ENCODE measurements at regions not wholly inside any gene's neighbourhood (a gene's known extent, or its start where the extent isn't known, plus 50 kb on each side); places are given as distances from the start of the nearest gene placed in this dataset.

DNA sequence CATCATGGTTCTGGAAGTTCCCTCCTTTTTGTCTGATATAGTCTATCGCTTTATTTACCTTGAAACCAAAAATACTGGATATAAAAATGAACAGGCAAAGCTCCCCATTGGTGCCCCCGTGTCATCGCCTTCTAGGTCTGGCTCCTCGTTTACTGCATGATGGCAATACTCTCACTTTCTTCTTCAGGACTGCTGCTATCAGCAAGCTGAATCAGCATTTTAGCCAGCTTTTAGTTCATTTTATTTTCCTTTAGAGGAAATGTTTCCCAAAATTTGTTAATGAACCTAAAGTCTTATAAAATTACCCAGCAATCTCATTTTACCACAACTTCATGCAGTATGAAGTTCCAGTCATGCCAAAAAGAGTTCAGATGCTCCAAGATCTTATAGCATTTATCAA, 80.5 kb downstream of the ZIC3 start:
- Mint-ChIP-seq H3K4me1 (no peaks in the 10 kb centered on the region), H3K27me3 (no peaks in the 10 kb centered on the region), H3K9me3 (ENCODE audit: low read depth) (no peaks in the 10 kb centered on the region), H3K36me3 (no peaks in the 10 kb centered on the region), H3K4me3 (no peak overlapping the region), H3K27ac (no peak overlapping the region)
- CTCF ChIA-PET: no interaction called here
- DNase-seq (no peak), ATAC-seq (no peak)

DNA sequence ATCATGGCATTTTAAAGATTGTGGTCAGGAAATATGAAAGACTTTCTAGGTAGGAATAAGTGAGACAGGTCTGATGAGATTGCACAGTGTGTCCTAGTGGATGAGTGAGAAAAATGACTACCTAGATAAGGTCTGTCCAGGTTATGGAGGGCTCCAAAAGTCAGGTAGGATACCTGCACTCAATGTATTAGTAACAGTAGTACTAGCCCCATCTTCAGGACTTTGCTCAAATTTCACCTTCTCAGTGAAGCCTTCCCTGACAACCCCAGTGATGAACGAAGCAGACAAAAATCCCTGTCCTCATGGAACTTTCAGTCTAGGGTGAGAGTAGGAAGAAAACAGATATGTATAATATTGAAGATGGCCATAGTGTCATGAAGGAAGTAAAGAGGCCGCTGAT, 85.7 kb downstream of the ZIC3 start:
- no peak for ATAC-seq
- no peaks in the 10 kb centered on the region for H3K27me3 Mint-ChIP-seq
- no peaks in the 10 kb centered on the region for H3K9me3 Mint-ChIP-seq (ENCODE audit: low read depth)
- no peak overlapping the region for H3K27ac Mint-ChIP-seq
- H3K4me1 Mint-ChIP-seq: no peaks in the 10 kb centered on the region
- no peak overlapping the region for H3K4me3 Mint-ChIP-seq
- no peak for DNase-seq
- no peaks in the 10 kb centered on the region for H3K36me3 Mint-ChIP-seq
- CTCF ChIA-PET: no interaction called here

DNA sequence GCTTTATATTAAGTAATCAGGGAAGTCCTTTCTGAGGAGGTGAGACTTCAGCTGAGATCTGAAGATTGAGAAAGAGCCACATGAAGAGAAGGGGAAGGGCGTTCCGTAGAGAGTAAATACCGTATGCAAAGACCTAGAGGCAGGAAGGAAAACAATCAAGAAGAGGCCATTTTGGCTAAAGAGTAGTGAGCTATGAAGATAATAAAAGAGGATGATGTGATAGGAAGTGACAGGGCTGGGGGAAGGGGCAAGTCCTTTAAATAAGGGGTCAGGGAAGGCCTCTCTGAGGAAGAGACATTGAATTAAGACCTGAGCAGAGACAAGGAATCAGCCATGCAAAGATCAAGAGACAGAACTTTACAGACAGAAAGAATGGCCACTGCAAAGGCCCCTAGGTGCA, 86.2 kb downstream of the ZIC3 start:
- DNase-seq (no peak), ATAC-seq (no peak)
- no peak overlapping the region for H3K27ac Mint-ChIP-seq
- H3K27me3 Mint-ChIP-seq: no peaks in the 10 kb centered on the region
- CTCF ChIA-PET: no interaction called here
- H3K4me1 Mint-ChIP-seq: no peaks in the 10 kb centered on the region
- H3K9me3 Mint-ChIP-seq (ENCODE audit: low read depth): no peaks in the 10 kb centered on the region
- no peaks in the 10 kb centered on the region for H3K36me3 Mint-ChIP-seq
- no peak overlapping the region for H3K4me3 Mint-ChIP-seq

DNA sequence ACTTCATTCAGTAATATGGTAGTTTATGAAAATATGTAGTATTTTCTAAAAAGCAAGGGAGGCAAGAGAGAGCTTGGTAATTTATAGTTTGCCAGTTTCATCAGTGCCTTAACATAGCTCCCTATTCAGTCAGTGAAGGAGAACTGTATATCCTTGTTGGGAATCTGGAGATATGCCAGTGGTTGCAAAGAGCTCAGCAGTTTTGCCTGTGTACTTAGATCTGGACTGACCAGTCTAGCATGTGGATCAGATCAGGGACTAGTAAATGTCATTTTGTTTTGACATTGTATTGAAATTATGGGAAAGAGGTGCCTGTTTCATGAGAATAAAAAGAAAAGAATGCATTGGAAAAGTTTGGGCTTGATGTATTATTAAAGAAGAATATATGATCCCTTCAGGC, 88.6 kb downstream of the ZIC3 start:
- CTCF ChIA-PET: no interaction called here
- H3K9me3 Mint-ChIP-seq (ENCODE audit: low read depth): no peaks in the 10 kb centered on the region
- DNase-seq (no peak), ATAC-seq (no peak)
- no peak overlapping the region for H3K4me3 Mint-ChIP-seq
- H3K36me3 Mint-ChIP-seq: no peaks in the 10 kb centered on the region
- no peaks in the 10 kb centered on the region for H3K27me3 Mint-ChIP-seq
- H3K27ac Mint-ChIP-seq: no peak overlapping the region
- no peaks in the 10 kb centered on the region for H3K4me1 Mint-ChIP-seq

DNA sequence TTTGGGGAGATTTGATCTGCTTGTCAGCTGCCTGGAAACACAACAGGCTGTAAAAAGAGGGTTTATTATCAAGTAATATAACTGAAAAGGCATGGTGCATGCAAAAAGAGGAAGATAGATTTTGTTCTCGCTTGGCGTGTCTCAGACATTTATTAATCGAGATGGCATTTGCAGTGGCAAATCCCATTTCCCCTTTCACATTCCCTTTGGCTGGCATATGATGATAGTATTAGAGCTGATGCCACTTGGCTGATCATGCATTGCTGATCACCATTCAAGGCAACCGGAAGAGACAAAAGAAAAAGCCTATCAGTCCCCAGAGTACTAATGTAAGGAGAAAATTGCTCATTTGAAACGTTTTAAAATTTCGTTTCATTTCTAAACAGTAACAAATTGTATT, 101.8 kb downstream of the ZIC3 start:
- H3K9me3 Mint-ChIP-seq (ENCODE audit: low read depth): peaks cover 2% of the 10 kb centered on the region
- CTCF ChIA-PET: no interaction called here
- no peaks in the 10 kb centered on the region for H3K4me1 Mint-ChIP-seq
- no peak overlapping the region for H3K27ac Mint-ChIP-seq
- no peaks in the 10 kb centered on the region for H3K36me3 Mint-ChIP-seq
- H3K4me3 Mint-ChIP-seq: no peak overlapping the region
- ATAC-seq (no peak), DNase-seq (no peak)
- no peaks in the 10 kb centered on the region for H3K27me3 Mint-ChIP-seq

DNA sequence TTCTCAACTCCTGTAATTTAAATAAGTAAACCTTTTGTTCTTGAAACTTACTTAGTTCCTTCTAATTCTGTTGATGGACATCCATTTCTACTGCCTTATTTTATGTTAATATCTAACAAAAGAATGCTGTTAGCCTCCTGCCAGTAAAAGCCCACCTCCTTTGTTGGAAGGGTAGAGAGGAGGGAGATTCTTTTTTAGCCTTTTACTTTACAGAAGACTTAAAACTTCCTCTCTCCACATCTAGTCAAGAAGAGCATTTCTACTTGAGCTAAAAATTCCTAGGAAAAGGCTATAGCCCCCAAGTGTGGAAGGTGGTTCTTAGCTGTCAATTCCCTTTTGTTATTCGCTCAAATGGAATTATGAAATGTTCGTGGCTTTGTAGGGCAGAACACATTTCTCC, 118.7 kb downstream of the ZIC3 start:
- Mint-ChIP-seq H3K27me3 (no peaks in the 10 kb centered on the region), H3K9me3 (ENCODE audit: low read depth) (no peaks in the 10 kb centered on the region), H3K36me3 (no peaks in the 10 kb centered on the region), H3K27ac (no peak overlapping the region), H3K4me3 (no peak overlapping the region), H3K4me1 (no peaks in the 10 kb centered on the region)
- ATAC-seq (no peak), DNase-seq (no peak)
- CTCF ChIA-PET: no interaction called here

DNA sequence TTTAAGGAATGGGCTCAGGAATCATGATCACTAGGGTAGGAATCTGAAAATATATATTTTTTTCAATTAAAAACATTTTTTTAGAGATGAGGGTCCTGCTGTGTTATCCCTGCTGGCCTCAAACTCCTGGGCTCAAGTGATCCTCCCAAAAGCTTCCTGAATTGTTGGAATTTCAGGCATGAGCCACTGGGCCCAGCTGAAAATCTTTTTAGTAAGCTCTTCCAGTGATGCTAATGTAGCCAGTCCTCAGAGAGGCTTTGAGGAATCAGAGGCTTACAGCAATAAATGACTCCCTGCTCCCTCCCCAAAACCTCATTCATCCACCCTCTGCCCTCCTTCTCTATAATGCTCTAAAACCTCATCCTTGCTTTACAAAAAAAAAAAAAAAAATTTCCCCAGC, 129.5 kb downstream of the ZIC3 start:
- Mint-ChIP-seq H3K4me1 (no peaks in the 10 kb centered on the region), H3K27me3 (no peaks in the 10 kb centered on the region), H3K4me3 (no peak overlapping the region), H3K36me3 (no peaks in the 10 kb centered on the region), H3K9me3 (ENCODE audit: low read depth) (no peaks in the 10 kb centered on the region), H3K27ac (no peak overlapping the region)
- CTCF ChIA-PET: no interaction called here
- DNase-seq: no peak
- ATAC-seq: no peak

DNA sequence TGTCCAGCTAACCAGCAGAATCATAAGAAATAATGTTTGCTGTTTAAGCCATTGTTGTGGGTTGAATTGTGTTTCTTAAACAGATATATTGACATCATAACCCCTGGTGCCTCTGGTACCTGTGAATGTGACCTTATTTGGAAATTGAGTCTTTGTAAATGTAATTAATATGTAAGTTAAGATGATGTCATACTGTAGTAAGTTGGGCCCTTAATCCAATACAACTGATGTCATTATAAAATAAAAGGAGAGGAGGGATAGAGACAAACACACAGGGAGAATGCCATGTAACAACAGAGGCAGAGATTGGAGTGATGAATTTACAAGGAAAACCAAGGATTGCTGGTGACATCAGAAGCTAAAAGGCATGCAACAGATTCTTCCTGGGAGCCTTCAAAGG, 141.4 kb downstream of the ZIC3 start:
- ATAC-seq: no peak
- H3K4me1 Mint-ChIP-seq: no peaks in the 10 kb centered on the region

DNA sequence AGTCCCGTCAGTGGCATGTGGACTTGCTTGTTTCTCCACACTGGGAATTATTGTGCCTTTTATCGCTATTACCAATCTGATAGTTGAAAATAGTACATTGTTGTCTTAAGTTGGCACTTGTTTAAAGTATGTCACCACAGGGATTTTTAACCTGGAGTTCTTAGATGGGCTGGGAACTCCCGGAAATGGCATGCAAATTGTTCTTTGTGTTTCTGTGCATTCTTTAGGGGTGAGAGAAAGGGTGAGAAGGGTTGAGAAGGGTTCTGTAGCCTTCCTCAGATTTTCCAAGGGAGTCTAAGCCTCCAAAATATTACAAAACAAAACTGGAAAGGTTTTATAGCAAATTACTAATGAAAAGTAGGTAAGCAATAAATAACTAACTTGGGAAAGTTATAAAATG, 176.9 kb downstream of the ZIC3 start:
- no peaks in the 10 kb centered on the region for H3K4me1 Mint-ChIP-seq
- no peaks in the 10 kb centered on the region for H3K27me3 Mint-ChIP-seq
- no peak overlapping the region for H3K4me3 Mint-ChIP-seq
- ATAC-seq (no peak), DNase-seq (no peak)
- H3K27ac Mint-ChIP-seq: no peak overlapping the region
- CTCF ChIA-PET: no interaction called here
- no peaks in the 10 kb centered on the region for H3K36me3 Mint-ChIP-seq
- peaks cover 3% of the 10 kb centered on the region for H3K9me3 Mint-ChIP-seq (ENCODE audit: low read depth)

More for the DNA sequence above, 141.4 kb downstream of the ZIC3 start:
- DNase-seq: no peak
- Mint-ChIP-seq H3K4me3 (no peak overlapping the region), H3K36me3 (no peaks in the 10 kb centered on the region), H3K9me3 (ENCODE audit: low read depth) (no peaks in the 10 kb centered on the region), H3K27ac (no peak overlapping the region), H3K27me3 (no peaks in the 10 kb centered on the region)
- CTCF ChIA-PET: no interaction called here

DNA sequence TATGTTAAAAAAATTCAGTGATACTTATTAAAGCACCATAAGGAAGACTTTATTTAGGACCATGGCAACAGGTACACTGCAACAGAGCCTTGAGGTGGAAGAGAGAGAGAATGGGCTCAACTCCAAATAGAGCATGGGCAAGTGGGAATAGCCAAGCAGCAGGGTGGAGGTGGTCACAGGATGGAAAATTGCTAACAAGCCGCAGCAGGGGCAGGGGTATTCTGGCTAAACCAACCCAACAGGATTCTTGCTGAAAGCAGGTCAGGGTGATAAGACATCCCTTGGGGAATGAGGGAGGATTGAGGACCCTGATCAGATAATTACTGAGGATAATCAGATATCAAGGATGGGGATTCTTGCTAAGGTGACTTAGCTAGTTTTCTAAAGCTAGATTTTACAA, 177.5 kb downstream of the ZIC3 start:
- CTCF ChIA-PET: no interaction called here
- Mint-ChIP-seq H3K27me3 (no peaks in the 10 kb centered on the region), H3K4me3 (no peak overlapping the region), H3K4me1 (no peaks in the 10 kb centered on the region), H3K9me3 (ENCODE audit: low read depth) (peaks cover 3% of the 10 kb centered on the region), H3K36me3 (no peaks in the 10 kb centered on the region), H3K27ac (no peak overlapping the region)
- ATAC-seq (no peak), DNase-seq (no peak)

DNA sequence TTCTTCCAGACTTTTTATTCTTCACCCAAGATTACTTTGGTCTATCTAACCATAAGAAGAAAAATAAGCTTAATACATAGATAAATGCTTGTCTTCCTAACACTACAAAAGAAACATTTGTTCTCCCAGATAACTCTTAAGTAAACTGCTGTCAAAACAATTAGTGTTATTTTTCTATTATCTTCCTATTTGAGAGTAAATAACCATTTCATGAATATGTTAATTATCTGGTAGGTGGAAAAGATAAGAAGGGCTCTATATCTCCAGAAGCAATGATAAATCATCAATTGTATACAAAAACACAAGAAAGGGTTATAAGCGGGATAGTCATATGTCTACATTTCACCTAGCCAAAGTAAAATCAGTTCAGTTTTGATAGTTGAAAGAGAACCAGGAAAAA, 180.4 kb downstream of the ZIC3 start:
- CTCF ChIA-PET: interaction anchor here (0.6 kb wide), 1 partner anchor 899 kb away, joined by 3 read pairs; no protein-coding TSS in a partner anchor
- H3K9me3 Mint-ChIP-seq (ENCODE audit: low read depth): peaks cover 3% of the 10 kb centered on the region
- H3K27me3 Mint-ChIP-seq: no peaks in the 10 kb centered on the region
- no peaks in the 10 kb centered on the region for H3K36me3 Mint-ChIP-seq
- no peak for ATAC-seq
- no peak overlapping the region for H3K4me3 Mint-ChIP-seq
- H3K27ac Mint-ChIP-seq: no peak overlapping the region
- no peaks in the 10 kb centered on the region for H3K4me1 Mint-ChIP-seq
- no peak for DNase-seq

DNA sequence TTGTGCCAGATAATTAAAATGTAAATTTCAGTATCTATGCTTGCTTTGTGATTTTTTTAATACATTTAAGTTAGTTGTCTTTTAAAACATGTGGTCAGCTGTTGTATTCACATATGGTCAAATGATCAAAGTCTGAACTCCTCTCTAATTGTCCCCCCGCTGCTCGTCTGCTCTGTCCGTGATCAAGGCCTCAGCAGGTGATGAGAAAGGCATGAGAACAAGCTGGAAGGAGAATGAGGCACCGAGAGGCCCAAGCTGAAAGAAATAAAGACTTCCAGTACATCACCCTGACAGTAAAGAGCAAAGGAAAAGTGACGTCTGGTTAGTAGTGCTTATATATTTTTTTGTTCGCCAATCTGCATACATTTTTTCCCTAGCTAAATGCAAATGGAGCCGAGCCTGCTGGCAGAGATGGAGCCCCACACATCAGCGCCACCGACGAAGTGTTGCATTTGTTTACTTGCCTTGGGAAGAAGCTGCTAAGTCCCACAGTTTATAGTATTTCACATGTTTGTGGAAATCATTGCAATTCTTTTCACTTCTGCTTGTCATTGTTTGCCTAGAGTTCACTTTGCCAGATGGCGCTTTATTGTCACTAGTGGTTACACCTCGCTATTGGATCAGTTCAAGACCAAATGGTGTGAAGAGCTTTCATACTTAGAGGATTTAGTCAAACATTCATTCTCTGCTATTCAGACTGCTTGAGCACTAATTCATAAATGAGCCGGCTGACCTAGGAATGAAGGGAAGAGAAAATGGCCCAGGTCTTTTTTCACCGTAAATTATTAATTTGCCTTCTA, 181.5 kb downstream of the ZIC3 start:
- CTCF ChIA-PET: no interaction called here
- ATAC-seq (no peak), DNase-seq (no peak)
- Mint-ChIP-seq H3K4me3 (no peak overlapping the region), H3K27me3 (no peaks in the 10 kb centered on the region), H3K36me3 (no peaks in the 10 kb centered on the region), H3K27ac (no peak overlapping the region), H3K9me3 (ENCODE audit: low read depth) (no peaks in the 10 kb centered on the region), H3K4me1 (no peaks in the 10 kb centered on the region)

DNA sequence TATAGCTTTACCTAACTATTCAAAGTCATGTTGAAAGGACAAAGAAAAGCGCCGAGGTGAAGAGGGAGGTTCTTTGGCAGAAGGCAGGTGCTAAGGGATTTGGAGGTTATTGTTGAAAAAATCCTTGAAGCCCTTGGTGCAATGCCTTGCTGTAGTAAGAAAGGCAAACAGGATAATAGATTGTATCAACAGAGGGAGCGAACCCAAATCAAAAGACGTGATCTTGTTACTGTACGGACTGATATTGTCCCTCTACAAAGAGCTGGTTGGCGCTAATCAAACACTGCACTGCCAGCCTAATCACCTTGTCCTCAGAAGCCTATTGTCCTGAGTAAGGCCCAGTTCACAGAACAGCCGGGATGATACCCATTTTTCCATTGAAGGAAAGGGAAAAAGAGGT, 182.9 kb downstream of the ZIC3 start:
- no peak overlapping the region for H3K4me3 Mint-ChIP-seq
- CTCF ChIA-PET: no interaction called here
- H3K36me3 Mint-ChIP-seq: no peaks in the 10 kb centered on the region
- H3K27me3 Mint-ChIP-seq: no peaks in the 10 kb centered on the region
- no peaks in the 10 kb centered on the region for H3K9me3 Mint-ChIP-seq (ENCODE audit: low read depth)
- H3K27ac Mint-ChIP-seq: no peak overlapping the region
- no peak for ATAC-seq
- no peak for DNase-seq
- no peaks in the 10 kb centered on the region for H3K4me1 Mint-ChIP-seq

DNA sequence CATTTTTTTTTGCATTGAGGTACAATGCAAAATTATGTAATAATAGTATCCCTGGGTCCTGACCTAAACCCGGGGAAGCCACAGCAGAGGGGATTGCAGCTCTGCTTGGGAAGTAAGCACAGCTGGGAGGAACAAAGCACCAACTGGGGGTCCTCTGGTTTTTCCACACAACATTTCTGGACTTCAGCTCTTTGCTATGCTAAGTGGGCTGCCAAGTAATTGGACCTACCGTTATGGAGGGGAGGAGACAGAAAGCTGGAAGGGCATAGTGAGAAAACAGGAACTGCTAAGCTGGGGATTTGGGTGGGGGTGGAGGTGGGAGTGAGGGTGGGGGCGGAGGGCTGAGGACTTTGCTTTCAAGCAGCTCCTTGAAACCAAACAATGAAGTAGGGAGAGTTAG, 183.3 kb downstream of the ZIC3 start:
- Mint-ChIP-seq H3K4me1 (no peaks in the 10 kb centered on the region), H3K9me3 (ENCODE audit: low read depth) (no peaks in the 10 kb centered on the region), H3K4me3 (no peak overlapping the region), H3K27me3 (no peaks in the 10 kb centered on the region), H3K27ac (no peak overlapping the region), H3K36me3 (no peaks in the 10 kb centered on the region)
- CTCF ChIA-PET: no interaction called here
- no peak for DNase-seq
- no peak for ATAC-seq

DNA sequence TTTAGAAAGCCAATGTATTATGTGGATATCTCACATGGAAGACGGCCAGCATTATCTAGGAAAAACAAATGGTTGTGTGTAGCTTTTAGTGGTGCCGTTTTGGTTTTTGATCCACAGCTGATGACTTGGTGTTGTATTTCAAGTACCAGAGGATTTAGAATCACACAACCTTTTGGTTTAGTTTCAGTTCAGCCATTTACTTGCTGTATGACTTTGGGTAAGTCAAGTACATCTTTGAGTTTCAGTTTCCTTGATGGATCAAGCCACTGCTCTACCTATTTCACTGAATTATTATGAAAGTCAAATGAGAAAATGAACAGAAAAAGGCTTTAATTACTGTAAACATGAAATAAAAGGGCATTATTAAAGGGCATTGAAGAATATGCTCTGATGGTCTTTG, 205.6 kb downstream of the ZIC3 start:
- Mint-ChIP-seq H3K27me3 (no peaks in the 10 kb centered on the region), H3K27ac (no peak overlapping the region), H3K9me3 (ENCODE audit: low read depth) (no peaks in the 10 kb centered on the region), H3K4me1 (no peaks in the 10 kb centered on the region), H3K4me3 (no peak overlapping the region), H3K36me3 (no peaks in the 10 kb centered on the region)
- DNase-seq (no peak), ATAC-seq (no peak)
- CTCF ChIA-PET: no interaction called here
